ENCODE measurements at regions not wholly inside any gene's neighbourhood (a gene's known extent, or its start where the extent isn't known, plus 50 kb on each side); places are given as distances from the start of the nearest gene placed in this dataset.

DNA sequence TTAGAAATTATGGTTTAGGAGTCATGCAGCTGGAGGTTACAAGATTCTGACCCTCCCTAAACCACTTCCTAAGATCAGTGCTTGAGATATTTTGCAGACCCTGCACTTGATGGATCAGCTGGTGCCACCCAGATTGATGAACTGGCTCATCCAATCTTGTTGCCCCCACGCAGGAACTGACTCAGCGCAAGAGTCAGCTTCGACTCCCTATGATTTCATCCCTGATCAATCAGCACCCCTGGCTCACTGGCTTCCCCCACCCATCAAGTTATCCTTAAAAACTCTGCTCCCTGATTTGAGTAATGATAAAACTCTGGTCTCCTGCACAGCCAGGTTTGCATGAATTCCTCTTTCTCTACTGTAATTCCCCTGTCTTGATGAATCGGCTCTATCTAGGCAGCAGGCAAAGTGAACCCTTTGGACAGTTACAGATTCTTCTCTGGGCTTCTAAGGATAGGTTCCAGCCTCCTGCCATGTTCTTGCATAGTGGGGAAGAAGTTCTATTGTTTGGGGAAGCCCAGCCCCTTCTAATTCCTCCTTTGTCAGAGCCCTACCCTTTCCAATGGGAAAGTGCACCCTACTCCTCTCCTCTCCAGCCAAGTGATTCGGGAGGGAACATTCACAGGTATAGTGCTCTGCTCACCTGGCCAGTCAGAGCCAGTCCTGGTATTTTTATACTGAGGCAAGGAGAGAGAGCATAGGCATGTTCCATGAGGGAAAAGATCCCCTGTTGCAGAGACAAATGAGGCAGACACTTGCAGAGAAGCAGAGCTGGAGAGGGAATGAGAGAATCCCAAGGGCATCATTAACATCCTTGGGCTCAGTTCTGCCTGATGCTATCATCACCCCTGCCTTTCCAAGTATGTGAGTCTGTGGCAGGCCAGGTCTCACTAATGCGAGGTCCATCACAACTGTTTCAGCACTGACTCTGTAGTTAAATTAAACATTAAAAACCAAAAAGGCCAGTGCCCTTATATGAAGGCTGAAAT is 224.4 kb upstream of the GALNT17 start:
- DNase-seq, result no peak

DNA sequence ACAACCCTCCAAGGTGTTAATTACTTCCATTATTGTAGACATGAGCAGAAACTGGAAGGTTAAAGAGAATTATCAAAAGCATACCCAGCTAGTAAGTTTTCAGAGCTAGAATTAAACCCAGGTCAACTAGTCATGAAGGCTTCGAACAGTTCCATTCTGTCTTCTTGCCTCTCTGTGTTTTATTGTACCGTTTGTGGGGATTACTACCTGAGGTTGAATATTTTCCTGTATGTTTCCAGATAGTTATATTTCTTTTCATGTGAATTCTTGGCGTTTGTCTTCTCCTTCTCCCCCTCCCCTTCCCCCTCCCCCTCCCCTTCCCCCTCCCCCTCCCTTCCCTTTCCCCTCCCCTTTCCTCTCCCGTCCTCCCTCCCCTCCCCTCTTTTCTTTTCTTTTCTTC is 218.0 kb upstream of the GALNT17 start:
- no peak for DNase-seq

DNA sequence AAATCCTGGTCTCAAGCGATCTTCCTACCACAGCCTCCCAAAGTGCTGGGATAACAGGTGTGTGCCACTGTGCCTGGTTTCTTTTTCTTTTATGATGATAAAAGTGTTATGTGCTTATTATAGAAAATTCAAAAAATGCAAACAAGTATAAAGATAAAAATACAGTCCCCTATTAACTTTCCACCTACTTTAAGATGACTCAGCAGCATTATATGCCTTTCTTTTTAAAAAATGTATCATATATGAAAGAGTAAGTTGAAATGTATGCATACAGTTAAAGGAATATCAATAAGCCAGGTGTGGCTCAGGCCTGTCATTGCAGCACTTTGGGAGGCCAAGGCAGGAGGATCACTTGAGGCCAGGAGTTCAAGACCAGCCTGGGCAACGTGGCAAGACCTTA is 216.9 kb upstream of the GALNT17 start:
- DNase-seq, result no peak

DNA sequence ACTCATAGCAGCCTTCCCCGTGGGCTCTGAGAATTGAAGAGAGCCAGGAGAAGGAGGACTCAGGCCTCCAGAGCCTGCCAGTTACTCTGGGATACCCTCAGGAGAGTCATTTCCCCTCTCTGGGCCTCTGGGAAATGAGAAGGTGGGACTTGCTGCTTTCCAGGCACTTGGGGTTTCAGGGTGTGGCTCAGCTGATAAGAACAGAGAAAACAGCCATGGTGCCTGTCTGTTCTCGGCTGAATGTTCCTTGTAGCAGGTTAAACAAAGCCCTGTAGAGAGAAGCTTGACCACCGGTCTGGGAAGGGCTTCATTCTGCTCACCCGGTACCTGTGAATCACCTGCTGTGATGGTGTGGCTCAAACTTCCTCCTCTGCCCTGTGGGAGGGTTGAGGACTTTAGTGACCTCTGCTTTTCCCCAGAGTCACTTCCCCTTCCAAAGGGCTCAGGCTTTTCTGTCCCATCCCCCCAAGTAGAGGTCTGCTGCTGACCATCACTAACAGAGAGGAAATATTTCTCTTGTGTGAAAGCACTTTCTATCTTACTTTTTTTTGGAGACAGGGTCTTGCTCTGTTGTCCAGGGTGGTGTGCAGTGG is 212.4 kb upstream of the GALNT17 start:
- no peak for DNase-seq

DNA sequence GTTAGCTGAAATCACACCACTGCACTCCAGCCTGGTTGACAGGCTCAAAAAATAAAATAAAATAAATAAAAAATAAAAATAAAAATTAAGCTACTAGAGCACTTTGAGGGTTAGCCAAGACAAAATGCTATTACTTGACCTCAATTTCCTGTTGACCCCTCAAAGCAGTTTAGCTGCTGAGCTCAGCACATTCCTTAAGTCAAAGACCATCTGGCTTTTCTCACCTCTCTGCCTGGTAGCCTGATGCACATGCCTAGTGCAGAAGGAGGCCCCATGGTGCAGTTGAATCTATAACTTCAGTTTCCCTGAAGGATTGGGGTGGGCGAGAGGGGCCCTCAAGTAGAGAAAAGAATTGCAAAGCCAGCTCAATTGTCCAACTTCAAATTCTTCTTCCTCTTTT is 211.1 kb upstream of the GALNT17 start:
- no peak for DNase-seq

DNA sequence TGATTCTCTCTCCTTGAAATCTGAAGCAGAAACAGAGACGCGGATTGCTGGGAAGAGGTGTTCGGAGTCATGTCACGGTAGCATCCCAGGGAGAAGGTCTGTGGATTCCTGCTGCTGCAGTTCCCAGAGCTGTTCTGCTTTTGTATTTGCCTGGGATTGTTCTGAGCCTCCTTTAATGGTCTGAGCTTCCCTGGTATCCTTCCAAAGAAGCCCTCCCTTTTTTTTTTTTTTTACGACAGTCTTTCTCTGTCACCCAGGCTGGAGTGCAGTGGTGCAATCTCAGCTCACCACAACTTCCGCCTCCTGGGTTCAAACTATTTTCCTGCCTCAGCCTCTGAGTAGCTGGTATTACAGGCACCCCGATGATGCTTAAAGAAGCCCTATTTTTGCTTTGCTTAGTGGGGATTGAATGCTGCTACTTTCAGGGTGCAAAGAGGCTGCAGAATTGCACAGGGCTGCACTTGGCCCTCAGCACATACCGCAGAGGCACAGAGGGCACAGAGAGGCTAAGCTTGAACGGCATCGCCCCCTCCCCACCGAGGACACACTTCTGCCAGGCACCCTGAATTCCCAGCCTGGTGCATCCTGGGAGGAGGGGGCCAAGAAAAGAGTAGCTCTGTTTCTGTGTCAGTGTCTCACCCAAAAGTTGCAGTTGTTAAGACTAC is 208.6 kb upstream of the GALNT17 start:
- no peak for DNase-seq

DNA sequence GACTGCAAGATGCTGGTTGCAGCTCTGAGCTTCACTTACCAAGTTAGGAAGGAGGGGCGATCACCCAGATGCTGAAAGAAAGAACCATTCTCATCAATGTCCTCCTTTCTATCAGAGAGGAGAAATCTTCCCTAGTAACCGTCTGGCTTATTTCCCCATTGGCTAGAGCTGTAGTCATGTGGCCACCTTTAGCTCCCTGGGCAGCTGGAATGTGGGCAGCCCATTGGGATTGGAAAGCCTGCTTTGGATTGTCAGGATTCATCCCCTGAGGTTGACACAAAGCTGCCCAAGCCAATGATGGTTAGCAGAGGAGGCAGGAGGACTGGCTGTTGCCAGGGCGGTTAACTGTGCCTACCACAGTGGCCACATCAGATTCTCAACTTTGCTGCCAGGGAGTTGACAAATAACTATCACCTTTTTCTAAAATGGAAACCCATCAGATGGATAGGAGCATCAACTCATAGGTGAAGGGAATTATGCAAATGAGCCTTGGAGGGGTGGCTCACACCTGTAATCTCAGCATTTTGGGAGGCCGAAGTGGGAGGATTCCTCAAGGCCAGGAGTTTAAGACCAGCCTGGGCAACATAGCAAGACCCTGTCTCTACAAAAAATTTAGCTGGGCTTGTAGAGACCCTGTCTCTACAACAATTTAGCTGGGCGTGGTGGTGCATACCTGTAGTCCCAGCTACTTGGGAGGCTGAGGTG is 206.4 kb upstream of the GALNT17 start:
- no peak for DNase-seq

DNA sequence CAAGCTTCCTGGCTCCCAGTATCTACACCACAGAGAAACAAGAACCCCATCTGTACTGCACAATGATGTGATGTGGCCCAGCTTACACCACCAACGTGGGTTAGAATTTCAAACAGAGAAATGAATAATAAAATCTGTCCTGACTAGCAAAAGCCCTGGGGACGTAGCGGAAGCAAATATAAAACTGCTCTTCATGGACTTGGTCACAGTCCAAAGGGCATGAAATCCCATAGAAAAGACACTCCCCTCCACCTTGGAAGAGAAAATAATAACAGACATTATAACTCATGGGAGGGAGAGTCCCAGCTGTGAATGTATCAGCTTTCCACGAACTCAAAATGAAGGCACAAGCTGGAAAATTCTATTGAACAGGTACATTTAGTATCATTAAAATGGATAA is 205.3 kb upstream of the GALNT17 start:
- DNase-seq, result no peak

DNA sequence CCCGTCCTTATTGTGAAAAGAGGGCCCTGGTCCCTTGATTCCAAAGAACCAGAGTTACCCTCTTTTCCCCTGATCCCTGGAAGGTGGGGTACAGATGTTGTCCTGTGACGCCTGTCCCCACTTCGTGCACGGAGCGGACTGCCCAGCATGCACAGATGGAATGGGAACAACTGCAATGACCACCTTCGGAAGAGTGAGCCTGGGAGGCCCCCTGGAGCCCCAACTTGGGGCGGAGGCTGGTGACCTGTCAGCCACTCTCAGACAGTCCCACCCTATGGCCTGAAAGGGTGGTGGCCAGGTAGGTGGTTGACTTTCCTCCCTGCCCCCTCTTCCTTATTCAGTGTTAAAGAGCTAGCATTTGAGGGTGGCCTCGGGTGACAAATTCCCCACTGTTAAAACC is 196.6 kb upstream of the GALNT17 start:
- no peak for DNase-seq

DNA sequence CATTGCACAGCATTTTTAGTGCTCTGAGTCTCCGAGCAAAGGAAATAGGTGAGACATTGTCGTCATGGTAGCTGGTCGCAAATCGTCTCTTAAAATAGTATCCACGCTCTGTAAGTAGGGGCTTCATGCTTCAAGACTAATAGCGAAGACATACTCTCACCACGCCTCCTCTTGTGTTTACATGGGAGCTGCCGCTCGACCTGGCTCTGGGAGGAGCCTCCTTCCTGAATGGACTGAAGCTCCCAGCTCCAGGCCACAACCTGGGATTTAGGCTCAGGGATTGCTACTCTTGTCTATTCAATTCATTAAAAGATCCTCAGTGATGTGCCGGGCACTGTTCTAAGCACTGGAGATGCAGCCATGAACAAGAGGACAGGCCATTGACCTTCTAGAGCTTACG is 196.1 kb upstream of the GALNT17 start:
- DNase-seq, result no peak

DNA sequence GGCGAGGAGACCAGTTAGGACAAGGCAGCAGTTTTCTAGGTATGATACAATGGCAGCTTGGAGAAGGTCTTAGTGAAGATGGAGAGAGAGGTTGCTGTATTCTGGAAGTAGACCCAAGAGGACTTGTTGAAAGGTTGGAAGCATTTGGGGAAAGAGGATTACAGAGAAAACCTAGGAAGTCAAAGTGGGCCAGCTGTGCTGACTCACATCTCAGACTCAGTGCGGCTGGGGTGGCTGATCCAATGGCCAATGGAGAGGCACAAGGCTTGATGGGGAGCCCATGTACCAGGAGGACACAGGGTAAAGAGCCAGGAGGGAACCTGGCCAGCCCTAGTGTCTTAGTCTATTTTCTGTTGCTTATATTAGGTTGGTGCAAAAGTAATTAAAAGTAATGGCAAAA is 194.5 kb upstream of the GALNT17 start:
- DNase-seq, result no peak

DNA sequence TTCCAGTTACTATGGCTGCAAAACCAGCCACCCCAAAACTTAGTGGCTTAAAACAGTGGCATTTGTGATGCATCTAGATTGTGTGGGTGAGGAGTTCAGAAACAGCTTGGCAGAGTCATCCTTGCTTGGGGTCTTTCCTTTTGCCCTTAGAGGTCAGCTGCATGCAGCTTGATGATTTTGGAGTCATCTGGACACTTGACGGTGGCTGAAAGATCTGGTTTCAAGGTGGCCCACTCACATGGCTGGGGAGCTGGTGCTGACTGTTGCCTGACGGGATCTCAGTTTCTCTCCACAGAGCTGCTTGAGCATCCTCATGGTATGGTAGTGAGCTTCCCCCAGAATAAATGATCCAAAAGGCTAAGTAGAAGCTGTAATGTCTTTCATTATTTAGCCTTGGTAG is 191.3 kb upstream of the GALNT17 start:
- no peak for DNase-seq

DNA sequence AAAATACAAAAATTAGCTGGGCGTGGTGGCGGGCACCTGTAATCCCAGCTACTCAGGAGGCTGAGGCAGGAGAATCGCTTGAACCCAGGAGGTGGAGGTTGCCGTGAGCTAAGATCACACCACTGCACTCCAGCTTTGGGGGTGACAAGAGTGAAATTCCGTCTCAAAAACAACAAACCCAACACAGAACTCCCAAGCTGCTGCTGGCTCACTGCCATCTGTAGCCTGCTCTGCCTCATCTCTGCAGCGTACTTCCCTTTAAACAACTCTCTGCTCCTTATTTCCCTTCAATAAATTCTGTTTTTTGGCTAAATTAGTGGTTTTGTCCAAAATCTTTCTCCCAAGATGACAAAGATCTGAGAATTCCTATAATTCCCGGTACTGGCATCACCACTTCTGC is 189.2 kb upstream of the GALNT17 start:
- no peak for DNase-seq

DNA sequence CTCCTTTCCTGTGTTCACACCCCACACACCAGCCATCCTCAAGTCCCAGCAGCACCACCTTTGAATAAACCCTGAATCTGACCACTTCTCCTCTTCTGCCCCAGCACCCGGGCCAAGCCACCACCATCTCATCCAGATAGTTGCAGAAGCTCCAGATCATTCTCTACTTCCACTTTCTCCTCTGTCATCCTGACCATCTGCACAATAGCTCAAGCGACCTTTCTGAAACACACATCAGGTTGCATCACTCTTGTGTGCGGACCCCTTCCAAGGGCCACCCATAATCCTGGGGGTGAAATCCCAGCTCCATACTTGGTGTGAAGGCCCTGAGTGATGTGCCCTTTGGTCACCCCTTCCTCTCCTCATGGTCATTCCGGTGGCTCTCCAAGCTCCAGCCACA is 187.4 kb upstream of the GALNT17 start:
- DNase-seq, result no peak

DNA sequence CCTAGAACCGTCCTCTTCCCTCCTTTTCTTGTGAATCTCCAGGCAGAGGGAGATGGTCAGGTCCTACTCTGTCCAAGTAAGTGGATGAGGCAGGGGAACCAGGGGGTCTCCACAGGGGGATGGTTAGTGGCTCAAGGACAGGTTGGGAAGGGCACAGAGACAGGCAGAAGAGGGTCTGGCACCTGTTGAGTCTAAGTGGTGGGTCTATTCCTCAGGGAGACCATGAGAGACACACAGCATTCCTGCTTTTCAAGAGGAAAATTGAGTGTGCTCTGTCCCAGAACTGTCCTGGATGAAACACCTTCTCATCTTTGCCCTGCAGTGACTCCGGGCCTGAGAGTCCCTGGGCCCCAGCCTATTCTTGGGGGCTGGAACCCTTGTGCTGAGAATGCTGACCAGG is 184.8 kb upstream of the GALNT17 start:
- no peak for DNase-seq

DNA sequence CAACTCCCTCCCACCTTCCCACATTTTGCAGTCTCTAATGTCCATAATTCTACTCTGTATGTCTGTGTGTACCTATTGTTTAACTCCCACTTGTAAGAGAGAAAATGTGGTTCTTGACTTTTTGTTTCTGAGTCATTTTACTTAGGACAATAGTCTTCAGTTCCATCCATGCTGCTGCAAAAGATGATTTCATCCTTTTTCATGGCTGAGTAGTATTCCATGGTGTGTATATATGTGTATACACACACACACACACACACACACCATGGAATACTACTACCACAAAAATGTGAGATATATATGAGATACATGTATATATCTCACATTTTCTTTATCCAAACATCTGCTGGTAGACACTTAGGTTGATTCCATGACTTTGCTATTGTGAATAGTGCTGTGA is 182.1 kb upstream of the GALNT17 start:
- no peak for DNase-seq

DNA sequence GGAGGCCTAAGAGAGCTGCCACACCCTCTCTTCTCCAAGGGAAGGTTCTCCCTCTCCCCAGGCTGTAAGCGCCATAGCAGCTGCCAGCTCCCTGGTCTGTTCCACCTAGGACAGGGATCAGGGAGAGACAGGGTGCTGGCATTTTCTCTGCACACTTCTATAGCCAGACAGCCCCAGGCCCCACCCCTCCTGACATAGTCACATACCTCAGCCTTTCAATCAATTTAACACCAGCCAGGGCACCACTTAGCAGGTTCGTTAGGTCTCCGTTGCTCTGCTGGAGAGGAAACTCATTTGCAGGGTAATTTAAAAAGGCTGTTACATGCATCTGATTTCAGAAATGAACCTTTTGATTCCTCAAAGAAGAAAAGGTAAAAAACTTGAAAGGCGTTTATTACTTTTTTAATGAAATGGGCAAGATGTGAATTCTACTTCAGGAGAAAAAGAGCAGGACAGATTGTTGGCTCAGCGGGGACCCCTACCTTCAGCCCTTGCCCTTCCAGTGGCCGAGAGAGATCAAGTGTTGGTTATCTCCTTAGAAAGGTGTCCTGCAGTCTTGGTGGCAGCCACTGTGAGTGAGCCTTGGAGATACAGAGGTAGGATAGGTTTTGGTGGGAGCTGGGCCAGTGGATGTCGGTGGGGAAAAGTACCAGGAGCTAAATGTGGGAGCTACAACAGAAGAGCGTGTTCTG is 180.5 kb upstream of the GALNT17 start:
- no peak for DNase-seq

DNA sequence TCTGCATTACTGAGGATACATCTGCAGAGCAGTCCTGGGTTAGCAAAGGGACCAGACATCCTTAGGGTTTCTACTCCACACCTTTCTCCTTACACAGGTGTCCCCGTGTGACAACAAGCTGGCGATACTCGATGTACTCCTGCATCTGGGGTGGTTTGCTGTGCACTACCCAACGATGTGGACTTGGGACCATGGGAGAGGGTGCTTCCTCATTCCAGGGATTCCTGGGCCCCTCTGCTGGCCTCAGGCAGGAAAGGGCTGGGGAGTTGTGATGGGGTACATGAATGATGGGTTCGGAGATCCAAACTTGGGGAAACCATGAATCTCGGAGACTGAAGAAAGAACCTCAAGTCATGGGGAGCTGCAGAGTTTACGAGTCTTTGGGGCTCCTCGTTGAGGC is 179.6 kb upstream of the GALNT17 start:
- no peak for DNase-seq

DNA sequence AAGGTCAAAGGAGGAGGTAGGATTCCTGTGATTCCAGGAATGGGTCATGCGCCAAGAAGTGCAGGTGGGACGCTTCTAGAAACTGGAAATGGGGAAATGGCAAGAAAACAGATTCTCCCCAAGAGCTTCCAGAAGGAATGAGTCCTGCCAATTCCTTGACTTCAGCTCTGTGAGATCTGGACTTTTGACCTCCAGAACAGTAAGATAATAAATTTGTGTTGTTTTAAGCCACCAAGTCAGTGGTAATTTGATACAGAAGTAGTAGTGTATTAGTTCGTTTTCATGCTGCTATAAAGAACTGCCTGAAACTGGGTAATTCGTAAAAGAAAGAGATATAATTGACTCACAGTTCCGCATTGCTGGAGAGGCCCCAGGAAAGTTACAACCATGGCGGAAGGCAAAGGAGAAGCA is 178.6 kb upstream of the GALNT17 start:
- DNase-seq, result no peak

DNA sequence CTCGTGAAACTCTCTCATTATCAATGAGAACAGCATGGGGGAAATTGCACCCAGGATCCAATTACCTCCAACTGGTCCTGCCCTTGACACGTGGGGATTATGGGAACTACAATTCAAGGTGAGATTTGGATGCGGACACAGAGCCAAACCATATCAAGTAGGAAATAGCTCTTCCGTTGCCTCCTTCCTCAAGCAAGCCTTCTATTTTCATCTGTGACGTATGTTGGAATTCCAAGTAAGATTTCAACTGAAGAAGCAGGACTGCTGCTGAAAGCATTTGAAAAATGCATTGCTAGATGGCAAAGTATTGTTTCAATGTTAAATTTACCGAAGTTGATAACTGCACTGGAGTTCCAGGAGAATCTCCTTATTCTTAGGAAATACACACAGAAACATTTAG is 178.1 kb upstream of the GALNT17 start:
- no peak for DNase-seq

DNA sequence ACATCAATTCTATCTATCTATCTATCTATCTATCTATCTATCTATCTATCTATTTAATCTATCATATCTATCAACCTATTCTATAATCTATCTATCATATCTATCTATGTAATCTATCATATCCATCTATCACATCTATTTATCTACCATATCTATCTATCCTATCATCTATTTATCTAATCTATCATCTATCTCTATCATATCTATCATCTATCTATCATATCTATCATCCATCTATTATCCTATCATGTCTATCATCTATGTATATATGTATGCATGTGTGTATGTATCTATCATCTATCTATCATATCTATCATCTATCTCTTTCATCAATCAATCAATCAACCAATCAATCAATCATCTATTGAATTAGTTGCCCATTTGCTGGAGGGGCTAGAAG is 159.3 kb upstream of the GALNT17 start:
- DNase-seq, result no peak

DNA sequence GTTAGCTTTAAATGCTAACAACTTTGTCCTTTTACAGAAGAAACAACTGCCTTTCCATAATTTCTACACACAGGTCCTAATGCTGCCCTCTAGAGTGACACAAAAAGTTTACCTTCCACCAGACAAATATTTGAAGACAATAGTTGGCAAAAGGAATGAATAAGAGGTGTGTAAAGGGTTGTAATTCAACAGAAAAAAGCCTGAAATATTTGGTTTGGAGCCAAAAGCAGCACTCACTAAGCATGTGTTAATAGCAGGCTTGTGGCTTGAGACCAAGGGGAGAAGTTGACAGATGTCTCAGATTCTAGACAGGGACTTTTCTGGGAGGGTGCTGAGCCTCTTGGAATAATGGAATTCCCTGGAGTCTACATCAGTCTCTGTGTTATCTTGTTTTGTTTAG is 156.2 kb upstream of the GALNT17 start:
- DNase-seq, result no peak

DNA sequence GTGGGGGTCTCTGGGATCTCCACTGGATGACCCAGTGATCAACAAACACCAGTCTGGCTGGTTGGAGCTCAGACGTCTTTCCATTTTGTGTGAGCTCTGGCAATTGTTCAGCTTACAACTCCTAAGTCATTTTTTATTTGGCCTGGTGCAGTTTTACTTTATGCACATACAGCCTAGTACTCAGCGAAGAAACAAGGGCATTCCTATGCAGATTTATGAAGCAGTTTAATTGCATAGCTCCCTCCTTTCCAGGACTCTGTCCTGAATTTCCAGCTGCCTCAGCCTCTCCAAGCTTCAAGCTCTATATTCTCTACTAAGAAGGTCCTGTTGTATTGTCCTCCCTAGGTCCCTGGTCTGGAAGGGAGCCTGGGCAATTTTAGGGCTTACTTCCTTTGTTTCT is 145.6 kb upstream of the GALNT17 start:
- DNase-seq, result no peak

Measured in activated CD4-positive, alpha-beta T cell treated with anti-CD3 and anti-CD28 coated beads for 4 hours (primary cell).